GOT3 (cell line): ENCODE measurements at regions not wholly inside any gene's neighbourhood (a gene's known extent, or its start where the extent isn't known, plus 50 kb on each side); places are given as distances from the start of the nearest gene placed in this dataset.
"Not testable (repeated sequence)": the region's sequence is repeated elsewhere in the genome, so short reads cannot be mapped to it uniquely, and the experiment has no call there.

Source experiments
- DNase-seq: peaks from one replicate; lab custom pipeline; 2025; ENCODE audit warnings: mixed read lengths; lab: John Stamatoyannopoulos, UW

GRCh38 chr18:47409519-47409918 lies 158.1 kb upstream of the SKOR2 start:
- DNase-seq: no peak

DNA sequence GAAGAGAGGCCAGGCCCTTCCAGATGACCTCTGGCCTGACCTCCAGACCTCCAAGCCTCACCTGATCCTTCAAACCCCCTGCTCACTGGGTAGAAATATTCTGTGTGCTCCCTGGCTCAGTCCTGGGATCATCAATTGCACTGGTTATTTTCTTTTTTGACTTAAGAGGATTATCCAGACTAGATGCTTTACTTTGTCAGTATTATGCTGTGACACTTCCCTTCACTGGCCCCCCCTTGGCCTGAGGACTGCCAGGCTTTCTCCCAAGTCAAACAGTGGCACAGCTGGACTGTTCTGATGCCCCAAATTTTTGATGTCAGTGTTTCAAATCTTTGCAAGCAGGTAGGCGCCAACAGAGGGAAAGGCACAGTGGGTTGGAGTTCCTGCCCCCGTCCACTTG lies 156.3 kb upstream of the SKOR2 start:
- no peak for DNase-seq

- DNase-seq: no peak
These were observed 153.4 kb upstream of the SKOR2 start for GRCh38 chr18:47404845-47405244.

DNA sequence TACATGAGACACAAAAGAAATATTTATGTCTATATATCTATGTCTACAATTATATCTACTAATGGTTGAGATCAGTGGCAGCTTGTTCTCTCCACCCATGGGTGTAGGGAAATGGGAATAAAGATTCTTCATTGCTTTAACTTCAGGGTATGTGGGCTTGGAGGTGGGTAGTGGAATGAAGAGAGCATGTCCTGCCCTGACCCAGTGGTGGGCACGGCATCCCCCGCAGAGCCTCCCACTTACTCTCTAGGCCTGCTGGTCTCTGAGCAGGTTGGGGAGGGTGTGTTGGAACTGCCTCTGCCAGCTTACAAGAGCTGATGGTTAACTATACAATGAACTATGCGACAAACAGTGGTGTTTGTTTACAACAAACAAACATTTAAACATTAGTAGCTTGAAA lies 152.5 kb upstream of the SKOR2 start:
- no peak for DNase-seq

GRCh38 chr18:47403317-47403716 lies 151.9 kb upstream of the SKOR2 start:
- no peak for DNase-seq

DNA sequence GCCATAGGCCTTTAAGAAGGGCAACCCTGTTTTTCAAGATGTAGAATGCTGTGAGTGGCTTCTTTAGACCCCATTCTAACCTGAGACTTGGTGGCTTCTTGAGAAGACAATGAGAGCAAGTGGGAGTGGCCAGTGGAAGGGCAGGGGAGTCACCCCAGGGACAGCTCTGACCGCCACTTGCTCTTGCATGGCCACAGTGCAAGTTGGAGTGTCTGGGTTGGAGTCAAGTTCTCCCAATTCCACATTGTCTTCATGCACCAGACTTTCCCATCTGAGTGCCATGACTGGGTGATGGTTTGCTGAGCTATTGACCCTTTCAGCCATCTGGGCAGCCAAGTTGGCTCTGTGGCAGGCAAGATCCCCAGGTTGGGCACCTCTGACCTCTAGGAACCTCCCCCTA lies 148.0 kb upstream of the SKOR2 start:
- no peak for DNase-seq

DNA sequence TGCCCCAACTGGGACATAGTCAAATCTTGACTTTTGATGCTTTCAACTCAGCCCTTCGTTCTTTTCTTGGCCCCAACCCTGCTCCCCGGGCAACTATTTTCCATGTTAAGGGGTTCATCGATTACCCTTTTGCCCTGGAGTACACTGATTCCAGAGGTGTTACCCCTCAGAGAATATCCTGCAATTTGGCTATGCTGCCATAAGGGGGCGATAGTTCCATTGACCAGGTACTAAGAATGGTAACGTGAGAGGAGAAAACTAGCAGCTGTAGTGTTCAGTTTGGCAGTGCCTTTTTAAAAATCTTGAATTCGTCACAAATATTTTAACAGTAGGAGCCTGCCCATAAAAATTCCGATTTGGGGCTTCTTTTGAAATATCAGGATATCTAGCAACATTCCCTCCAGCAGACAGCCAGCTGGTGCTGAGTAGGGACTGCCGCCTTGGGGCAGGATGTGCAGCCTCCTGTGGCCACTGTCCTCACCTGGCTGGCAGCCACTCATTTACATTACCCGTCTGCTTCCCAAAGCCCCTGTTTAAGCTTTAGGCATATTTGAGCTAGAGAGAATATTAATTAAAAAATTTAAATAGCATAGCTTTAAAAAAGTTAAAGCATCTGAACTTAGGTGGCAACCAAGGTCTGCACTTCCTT lies 146.3 kb upstream of the SKOR2 start:
- no peak for DNase-seq

DNA sequence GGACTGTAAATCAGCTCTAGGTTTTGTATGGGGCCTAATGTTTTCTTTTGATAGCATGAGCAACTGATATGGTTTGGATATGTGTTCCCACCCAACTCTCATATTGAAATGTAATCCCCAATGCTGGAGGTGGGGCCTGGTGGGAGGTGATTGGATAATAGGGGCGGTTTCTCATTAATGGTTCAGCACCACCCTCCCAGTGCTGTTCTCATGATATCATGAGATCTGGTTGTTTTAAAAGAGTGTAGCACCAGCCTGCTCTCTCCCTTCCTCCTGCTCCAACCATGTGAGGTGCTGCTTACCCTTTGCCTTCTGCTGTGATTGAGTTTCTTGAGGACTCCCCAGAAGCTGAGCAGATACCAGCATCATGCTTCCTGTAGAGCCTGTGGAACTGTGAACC lies 140.2 kb upstream of the SKOR2 start:
- DNase-seq: no peak

GRCh38 chr18:47390410-47391024 lies 139.1 kb upstream of the SKOR2 start:
- DNase-seq: no peak

DNA sequence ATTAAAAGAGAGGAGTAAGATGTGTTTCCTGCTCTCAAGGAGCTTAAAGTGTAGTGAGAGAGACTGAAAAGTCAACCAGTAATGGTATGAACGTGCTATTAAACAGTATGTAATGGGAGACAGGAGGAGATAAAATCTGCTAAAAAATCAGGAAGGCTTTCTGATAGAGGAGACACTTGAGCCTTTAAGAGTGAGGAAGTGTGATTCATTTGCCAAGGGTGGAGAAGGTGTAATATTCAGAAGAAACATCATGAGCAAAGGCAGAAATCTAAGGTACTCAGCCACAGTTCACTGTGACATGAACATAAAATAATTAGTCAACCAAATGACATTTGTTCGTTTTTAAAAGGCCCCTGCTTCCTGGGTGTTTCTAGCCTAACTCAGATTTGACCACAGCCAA lies 137.8 kb upstream of the SKOR2 start:
- no peak for DNase-seq

GRCh38 chr18:47387864-47388263 lies 136.4 kb upstream of the SKOR2 start:
- DNase-seq: no peak

DNA sequence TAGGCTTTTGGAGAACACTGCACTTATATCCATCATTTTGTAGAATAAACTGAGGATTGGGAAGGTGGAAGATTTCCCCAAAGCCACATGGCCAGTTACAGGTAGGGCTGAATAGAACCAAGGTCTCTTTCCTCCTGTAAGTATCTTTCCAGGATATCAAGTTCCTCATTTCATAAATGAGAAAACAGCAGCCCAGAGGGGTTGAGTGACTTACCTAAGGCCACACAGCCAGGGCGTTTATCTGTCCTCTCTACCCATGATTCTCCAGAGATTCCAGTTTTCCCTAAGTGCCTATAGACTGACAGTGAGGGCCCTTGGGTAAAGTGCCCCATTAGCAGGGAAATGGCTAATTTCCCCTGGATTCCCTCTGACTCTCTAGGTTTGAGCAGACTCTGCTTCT lies 132.3 kb upstream of the SKOR2 start:
- no peak for DNase-seq

DNA sequence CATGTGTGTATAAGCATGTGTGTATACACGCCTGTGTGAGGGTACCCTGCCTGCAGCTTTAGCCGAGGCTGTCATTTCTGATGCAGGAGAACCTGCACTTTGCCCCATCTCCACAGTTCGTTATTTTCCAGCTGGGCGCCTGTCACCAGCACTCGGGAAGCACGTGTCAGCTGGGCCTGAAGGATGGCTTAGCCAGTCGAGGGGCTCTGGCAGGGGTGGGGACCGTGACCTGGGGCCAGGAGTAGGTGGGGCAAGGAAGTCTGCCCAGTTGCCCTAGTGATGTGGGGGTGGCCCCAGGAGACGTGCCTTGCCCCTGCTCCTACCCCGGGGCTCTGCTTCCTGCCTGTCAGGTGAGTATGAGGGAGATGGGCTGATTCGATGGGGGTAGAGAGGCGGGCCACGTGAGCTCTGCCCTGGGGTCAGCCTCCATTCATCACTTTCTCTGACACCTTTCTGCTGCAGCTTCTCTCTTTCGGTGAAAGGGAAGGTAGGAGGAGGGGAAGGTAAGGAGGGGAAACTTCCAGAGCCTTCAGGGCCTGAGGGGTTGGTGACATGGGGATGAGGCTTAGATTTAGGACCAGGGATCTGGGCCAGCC lies 130.6 kb upstream of the SKOR2 start:
- DNase-seq: no peak

- DNase-seq: no peak
These were observed 128.7 kb upstream of the SKOR2 start for GRCh38 chr18:47380153-47380552.

DNA sequence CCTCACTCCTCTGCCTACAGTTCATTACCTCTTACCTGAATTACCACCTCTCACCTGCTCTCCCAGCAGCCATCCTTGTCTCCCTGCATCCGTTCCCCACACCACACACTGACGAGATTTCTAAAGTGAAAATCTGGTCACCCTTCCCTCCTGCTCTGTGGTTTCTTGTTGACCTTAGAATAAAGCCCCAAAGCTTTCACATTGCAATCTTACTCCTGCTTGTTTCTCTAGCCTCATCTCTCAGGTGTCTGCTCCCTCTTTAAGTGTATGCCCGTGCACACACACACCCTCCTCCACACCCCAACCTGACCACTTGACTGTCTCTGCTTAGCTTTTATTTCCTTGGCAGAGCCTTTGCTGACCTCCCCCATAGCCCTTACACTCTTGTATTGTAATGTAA lies 122.0 kb upstream of the SKOR2 start:
- DNase-seq: no peak

GRCh38 chr18:47370052-47370451 lies 118.6 kb upstream of the SKOR2 start:
- DNase-seq: no peak

DNA sequence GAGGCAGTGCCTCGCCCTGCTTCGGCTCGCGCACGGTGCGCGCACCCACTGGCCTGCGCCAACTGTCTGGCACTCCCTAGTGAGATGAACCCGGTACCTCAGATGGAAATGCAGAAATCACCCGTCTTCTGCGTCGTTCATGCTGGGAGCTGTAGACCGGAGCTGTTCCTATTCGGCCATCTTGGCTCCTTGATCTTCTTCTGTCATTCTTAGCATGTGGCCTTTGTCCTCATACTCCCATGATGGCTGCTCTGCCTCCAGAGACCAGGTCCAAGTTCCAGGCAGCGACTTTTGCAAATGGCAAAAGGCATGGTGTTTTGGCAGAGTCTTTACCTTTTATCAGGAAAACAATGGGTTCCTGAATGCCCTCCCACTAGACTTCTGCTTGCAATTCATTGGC lies 102.6 kb upstream of the SKOR2 start:
- not testable (repeated sequence) for DNase-seq

DNA sequence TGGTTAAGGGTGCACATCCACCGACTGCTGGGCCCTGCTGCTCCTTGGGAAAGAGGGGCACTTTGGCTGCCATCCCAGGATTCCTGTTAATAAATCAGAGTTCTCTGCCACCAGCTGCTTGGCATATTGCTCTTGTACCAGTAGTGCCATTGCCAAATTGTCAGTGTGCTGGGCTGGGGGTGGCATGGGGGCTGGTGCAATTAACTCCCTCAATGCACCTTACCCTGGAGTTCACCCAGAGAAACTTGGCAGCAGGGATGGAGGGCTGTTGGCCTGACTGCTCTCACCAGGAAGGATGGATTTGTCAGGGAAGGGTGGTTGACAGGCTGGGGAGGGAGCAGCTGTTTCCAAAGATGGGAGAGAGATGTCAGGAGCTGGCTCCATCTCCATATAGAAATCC lies 94.6 kb upstream of the SKOR2 start:
- DNase-seq: no peak

DNA sequence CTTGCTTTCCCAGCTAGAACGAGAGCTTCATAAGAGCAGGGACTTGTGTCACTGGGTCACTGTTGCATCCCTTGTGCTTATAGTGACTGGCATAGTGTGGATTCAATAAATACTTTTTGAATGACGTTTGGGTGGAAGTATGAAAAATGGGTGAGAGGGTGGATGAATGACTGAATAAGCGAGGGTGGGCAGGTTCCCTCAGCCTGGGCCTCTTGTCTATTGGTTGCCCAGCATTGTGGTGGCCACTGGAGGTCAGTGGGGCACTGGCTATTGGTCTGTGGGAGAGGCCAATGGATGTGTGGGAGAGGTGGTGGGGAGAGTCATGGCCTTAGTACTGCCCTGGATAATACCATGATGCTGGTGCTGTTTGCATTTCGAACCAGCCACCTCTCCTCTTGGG lies 93.8 kb upstream of the SKOR2 start:
- DNase-seq: no peak

DNA sequence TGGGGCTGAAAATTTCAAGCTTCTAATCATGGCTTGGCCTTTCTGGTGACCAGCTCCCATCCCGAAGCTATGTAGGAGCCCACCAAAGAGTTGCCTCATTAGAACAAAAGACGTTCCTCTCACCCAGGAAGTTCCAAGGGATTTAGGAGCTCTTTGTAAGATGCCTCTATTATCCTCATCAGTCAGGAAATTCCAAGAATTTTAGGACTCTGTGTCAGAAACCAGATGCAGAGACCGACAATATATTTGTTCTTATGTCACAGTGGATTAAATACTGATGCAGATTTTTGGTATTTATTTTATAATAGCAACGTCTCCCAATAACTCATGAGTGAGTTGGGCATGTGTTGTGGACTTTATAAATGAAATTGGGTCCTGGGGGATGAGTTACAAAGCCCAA lies 91.8 kb upstream of the SKOR2 start:
- DNase-seq: no peak

GRCh38 chr18:47342566-47342965 lies 91.1 kb upstream of the SKOR2 start:
- DNase-seq: no peak

DNA sequence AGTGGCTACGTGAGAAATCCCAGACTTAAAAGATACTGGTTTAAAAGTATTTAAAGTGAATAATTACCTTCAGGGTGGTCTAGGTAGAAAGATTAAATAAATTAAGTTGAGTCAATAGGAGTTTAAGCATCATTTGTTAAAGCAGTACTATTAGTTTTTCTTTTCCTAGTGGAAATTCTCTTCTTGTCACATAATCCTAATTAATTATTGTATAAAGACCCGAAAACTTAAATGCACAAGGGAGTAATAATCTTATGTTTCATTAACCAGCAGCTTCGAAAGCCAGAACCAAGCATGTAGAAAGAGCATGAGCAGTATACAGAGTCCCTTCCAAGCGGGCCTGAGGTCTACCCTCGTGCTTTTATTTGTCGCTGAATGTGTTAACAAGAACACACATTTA lies 90.2 kb upstream of the SKOR2 start:
- DNase-seq: no peak

GRCh38 chr18:47334966-47335365 lies 83.5 kb upstream of the SKOR2 start:
- DNase-seq: no peak
